NAMALWA (cell line): ENCODE measurements at regions not wholly inside any gene's neighbourhood (a gene's known extent, or its start where the extent isn't known, plus 50 kb on each side); places are given as distances from the start of the nearest gene placed in this dataset.

ENCODE experiments used
- DNase-seq: peaks from one replicate; pipeline ENCODE4 v3.0.0-alpha.2; 2015; ENCODE audit warnings: low spot score

- no peak for DNase-seq
Observed at GRCh38 chr20:16119909-16120308, 453.3 kb downstream of the KIF16B start.

GRCh38 chr20:16115911-16116552, 457.2 kb downstream of the KIF16B start:
- no peak for DNase-seq

DNA sequence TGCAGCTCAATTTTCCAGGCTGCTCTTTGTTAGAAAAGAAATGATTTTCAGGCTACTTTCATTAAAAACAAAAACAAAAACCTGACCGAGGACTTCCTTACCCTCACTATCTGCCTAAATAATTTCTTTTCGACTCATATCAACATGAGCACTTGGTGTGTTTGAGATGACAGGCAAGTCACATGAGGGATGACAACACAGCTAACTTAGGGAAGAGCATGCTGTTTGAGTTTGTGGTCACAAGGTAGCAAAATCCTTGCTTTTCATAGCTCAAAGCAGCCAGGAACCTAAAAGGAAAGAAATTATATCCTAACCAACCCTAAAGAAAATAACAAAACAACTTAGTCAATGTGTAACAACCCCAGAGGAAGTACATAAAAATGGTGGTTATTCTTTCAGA, 459.5 kb downstream of the KIF16B start:
- DNase-seq = no peak

- DNase-seq = no peak
Observed at GRCh38 chr20:16111852-16112412, 461.3 kb downstream of the KIF16B start.

DNA sequence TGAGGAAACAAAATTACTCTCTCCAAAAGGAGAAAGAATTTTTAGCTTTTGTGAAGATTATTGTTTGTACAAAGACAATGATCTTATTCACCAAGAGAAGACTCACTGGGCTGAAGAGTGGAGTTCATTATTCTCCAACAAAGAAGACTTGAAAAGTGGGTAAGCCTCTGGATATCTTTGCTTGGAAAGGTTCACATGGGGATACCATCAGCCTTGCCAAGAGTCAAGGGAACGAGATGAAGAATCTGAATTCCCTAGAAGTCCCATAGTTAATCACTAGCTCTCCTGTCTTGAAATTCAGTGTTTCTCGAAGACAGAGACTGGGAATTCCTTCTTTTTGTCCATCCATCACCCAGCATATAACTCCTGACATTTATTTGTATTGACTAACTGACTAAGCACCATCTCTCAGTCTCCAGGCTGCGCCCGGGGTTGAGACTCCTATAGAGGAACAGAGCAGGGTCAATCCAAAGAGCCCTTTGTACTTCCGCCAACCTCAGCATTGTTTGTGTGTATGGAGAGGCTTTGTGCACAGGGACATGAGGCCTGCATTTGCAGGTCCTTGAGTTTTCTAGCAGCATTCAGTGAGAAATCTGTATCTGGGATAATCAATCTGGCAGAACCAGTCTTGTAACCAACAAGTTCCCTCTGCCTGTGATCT, 461.9 kb downstream of the KIF16B start:
- no peak for DNase-seq

DNA sequence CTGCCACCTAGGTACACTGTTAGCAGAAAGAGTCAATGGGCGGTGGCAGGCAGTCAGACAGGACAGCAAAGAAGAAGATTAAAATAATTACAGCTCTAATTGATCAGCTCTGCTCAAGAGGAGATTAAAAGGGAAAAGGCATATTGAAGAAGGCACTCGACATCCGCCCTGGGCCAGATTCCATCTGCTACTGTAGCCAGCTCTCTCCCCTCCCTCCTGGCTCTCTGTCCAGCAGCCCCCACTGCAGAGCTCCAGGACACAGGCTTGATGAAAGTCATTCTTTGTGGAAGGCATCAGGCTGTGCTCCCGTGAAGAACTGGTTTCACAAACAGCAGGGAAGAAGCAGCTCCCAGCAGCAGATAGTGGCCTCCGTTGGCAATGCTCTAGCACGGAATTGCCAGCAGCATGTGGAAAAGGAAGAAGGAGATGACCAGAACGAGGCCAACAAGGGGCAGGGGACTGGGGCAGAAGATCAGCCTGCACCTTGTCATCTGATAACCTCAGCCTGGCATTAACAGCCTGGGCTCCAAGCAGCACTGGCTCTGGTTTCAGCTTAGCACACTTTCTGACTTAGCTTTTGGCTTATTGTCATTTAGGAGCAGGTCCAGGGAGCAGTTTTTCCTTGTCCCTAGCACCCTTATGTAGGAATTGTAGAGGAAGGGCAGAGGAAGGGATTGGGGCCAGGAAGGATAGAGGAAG, 465.9 kb downstream of the KIF16B start:
- DNase-seq = no peak

- no peak for DNase-seq
Observed at GRCh38 chr20:16106191-16106849, 466.9 kb downstream of the KIF16B start.

DNA sequence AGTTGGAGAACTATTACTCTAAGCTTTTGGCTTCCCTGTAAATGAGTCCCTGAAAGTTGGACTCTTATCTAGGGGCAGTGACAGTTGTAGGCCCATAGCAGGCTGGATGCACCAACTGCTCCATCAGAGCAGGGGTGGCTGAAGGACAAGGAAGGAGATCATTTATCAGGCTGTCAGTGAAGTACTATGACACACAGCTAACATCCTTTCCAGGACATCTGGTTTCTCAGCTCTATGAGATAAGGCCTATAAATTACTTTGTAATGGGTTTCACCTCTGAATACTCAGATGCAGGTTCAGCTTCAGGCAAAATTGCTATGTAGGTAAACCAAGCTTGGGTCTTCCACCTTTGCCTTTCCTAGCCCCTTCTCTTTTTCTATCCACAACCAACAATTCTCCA, 468.5 kb downstream of the KIF16B start:
- DNase-seq = no peak
